GM12873 (cell line): ENCODE measurements at regions not wholly inside any gene's neighbourhood (a gene's known extent, or its start where the extent isn't known, plus 50 kb on each side); places are given as distances from the start of the nearest gene placed in this dataset.

Experiments
- CTCF ChIP-seq: IDR thresholded peaks from 2 replicates; pipeline ENCODE4 v1.5.1; 2012; ENCODE audit warnings: low read depth, mild to moderate bottlenecking, moderate library complexity, low read length, control low read depth; ENCODE audit not compliant: insufficient read depth; ENCODE audit errors: missing control alignments

- TF ChIP-seq CTCF, result no peak
These were observed 956.8 kb downstream of the TLE1 start for GRCh38 chr9:80732506-80732905.

- no peak for TF ChIP-seq CTCF
These were observed 968.8 kb downstream of the TLE1 start for GRCh38 chr9:80720579-80720978.

DNA sequence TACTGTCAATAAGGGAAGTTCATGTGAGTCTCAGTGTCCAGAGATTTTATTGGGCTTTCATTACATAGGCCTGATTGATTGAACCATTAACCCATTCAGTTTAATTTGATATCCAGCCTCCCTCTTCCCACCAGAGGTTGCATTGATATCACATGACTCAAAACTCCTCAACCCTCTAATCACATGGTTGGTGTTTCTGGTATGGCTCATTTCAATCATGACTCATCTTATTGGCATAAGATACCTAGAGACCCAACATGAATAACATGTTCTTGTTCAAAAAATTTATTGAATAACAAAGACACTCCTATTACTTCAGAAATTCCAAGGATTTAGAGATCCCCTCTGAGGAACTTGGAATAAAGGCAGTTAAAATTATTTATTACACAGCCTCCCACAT lies 982.2 kb downstream of the TLE1 start:
- TF ChIP-seq CTCF, result no peak

DNA sequence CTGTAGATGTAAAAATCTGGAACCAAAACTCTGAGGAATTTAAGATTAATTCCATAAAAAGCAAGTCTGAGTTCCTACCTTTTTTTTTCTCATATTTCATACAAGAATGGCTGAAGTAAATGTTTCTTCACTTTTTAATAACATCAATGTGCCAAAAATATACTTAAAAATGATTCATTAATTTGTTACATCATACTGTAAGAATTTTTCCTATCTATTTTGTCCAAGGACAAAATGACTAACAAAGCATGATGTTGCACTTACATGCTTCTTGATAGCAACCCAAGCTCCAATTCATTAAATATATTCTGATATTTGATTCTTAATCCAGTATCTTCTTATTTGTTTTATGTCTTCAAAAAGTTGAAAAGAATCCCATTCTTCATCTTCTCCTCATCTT lies 988.3 kb downstream of the TLE1 start:
- TF ChIP-seq CTCF, result no peak

DNA sequence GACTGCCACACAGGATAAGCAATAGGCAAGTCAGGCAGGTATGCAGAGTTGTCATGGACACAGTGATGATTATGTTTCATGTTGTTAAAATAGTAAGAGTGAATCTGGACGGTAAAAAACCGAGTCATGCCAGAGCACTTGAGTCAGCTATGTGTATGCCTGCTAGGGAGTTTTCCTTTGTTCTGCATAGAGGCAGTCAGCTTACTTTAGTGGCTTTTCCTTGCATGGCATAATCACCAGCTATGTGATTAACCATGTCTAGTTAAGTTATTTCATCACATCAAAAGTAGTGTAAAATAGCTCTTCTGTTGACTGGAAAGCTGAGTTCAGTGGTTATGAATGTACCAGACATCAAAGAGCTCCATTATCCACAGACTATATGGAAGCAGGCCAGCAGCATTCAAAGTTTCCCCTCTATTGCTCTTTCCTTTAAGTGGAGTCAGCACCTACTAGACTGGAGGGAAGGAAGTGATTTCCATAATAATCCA lies 989.8 kb downstream of the TLE1 start:
- TF ChIP-seq CTCF, result no peak

GRCh38 chr9:80698725-80699410 lies 990.5 kb downstream of the TLE1 start:
- TF ChIP-seq CTCF, result no peak

DNA sequence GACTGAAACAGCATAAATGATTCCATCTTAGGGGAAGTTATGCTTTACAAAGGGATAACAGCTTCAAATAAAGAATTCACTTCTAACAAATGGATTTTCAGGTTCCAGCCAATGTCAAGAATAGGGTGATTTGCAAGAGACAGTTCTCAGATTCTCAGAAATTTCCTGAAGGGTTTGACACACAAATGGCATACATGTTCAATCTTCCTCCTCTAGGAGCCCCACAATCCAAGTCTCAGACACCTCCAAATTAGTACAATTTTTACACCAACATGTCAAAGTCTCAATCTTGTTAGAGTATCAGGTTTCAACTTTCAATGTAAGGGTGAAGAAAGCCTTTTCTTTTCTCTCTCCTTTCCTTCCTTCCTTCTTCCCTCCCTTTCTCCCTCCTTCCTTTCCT lies 996.6 kb downstream of the TLE1 start:
- TF ChIP-seq CTCF, result no peak
